ENCODE measurements at regions not wholly inside any gene's neighbourhood (a gene's known extent, or its start where the extent isn't known, plus 50 kb on each side); places are given as distances from the start of the nearest gene placed in this dataset.
"Not testable (repeated sequence)": the region's sequence is repeated elsewhere in the genome, so short reads cannot be mapped to it uniquely, and the experiment has no call there.

- ATAC-seq: no peak
- intact Hi-C loops (cut with DNase I): no loop called here
- TF ChIP-seq CTCF (IDR thresholded peaks at IDR 0.05): no peak
- TF ChIP-seq POLR2A (IDR thresholded peaks at IDR 0.05): no peak
- no peak overlapping the region for H3K27ac ChIP-seq
- no peaks in the 10 kb centered on the region for H3K9me3 ChIP-seq
- no peaks in the 10 kb centered on the region for H3K4me1 ChIP-seq
- H3K27me3 ChIP-seq: no peaks in the 10 kb centered on the region
- no peaks in the 10 kb centered on the region for H3K36me3 ChIP-seq
- H3K4me3 ChIP-seq: no peak overlapping the region
- DNase-seq: no peak
Measured at GRCh38 chrX:1906028-1906427, 291.2 kb downstream of the ASMT start.

- H3K36me3 ChIP-seq; H3K27me3 ChIP-seq; H3K9me3 ChIP-seq; H3K27ac ChIP-seq; H3K4me1 ChIP-seq; ATAC-seq; H3K4me3 ChIP-seq; DNase-seq; intact Hi-C loops (cut with DNase I): not testable (repeated sequence)
- 80% methylated on average over 11 of the region's 12 CpGs for WGBS (ENCODE audit: insufficient coverage, low coverage, low lambda C conversion rate, missing lambda C conversion rate)
Measured at GRCh38 chrX:1908996-1909395, 294.1 kb downstream of the ASMT start.

- no peak overlapping the region for H3K27ac ChIP-seq
- H3K9me3 ChIP-seq: no peaks in the 10 kb centered on the region
- DNase-seq: no peak
- WGBS (ENCODE audit: insufficient coverage, low coverage, low lambda C conversion rate, missing lambda C conversion rate): 45% methylated on average over 10 of the region's 13 CpGs
- no peak for TF ChIP-seq POLR2A (IDR thresholded peaks at IDR 0.05)
- no peak for TF ChIP-seq CTCF (IDR thresholded peaks at IDR 0.05)
- H3K27me3 ChIP-seq: no peaks in the 10 kb centered on the region
- no peak for ATAC-seq
- H3K4me3 ChIP-seq: no peak overlapping the region
- intact Hi-C loops (cut with DNase I): no loop called here
- H3K4me1 ChIP-seq: no peaks in the 10 kb centered on the region
- no peaks in the 10 kb centered on the region for H3K36me3 ChIP-seq
Measured at GRCh38 chrX:1909419-1910206, 294.8 kb downstream of the ASMT start.

- no peaks in the 10 kb centered on the region for H3K4me1 ChIP-seq
- no peak for ATAC-seq
- 70% methylated on average over 2 of the region's 2 CpGs for WGBS (ENCODE audit: insufficient coverage, low coverage, low lambda C conversion rate, missing lambda C conversion rate)
Measured at GRCh38 chrX:1910207-1910470, 295.3 kb downstream of the ASMT start.

More at GRCh38 chrX:1910207-1910470, 295.3 kb downstream of the ASMT start:
- TF ChIP-seq POLR2A (IDR thresholded peaks at IDR 0.05): no peak
- TF ChIP-seq CTCF (IDR thresholded peaks at IDR 0.05): no peak
- no peak for DNase-seq
- H3K27me3 ChIP-seq: no peaks in the 10 kb centered on the region
- H3K4me3 ChIP-seq: no peak overlapping the region
- H3K27ac ChIP-seq: no peak overlapping the region
- H3K9me3 ChIP-seq: no peaks in the 10 kb centered on the region
- H3K36me3 ChIP-seq: no peaks in the 10 kb centered on the region
- intact Hi-C loops (cut with DNase I): no loop called here
